Sciatic nerve (tissue), 2 donors: ENCODE measurements at regions not wholly inside any gene's neighbourhood (a gene's known extent, or its start where the extent isn't known, plus 50 kb on each side); places are given as distances from the start of the nearest gene placed in this dataset.
"Not testable (repeated sequence)": the region's sequence is repeated elsewhere in the genome, so short reads cannot be mapped to it uniquely, and the experiment has no call there.

Experiments used
- ATAC-seq: fragments of 200-7000 bp; cut with Tn5 transposase; one replicate; pipeline ENCODE4 v1.9.1; 2020; ENCODE audit warnings: mild to moderate bottlenecking, moderate library complexity
- DNase-seq: peaks from one replicate; pipeline ENCODE4 v3.0.0-alpha.2; 2020; ENCODE audit warnings: low spot score
- intact Hi-C: fragments of 100-400 bp; cut with DNase I; formaldehyde crosslinking; loops from one replicate; pipeline ENCODE4 v1.14.2; 2022
- donor health status: DM: no; HTN: no; CAD: no.
- donor health status: DM: no; HTN: no; CAD: no.

- intact Hi-C loops: no loop called here
Measured at GRCh38 chr7:146057958-146058357, 58.6 kb upstream of the CNTNAP2 start.

GRCh38 chr7:146054909-146055308 lies 61.7 kb upstream of the CNTNAP2 start:
- DNase-seq: no peak
- ATAC-seq: no peak
- intact Hi-C loops: no loop called here

More at GRCh38 chr7:146057958-146058357, 58.6 kb upstream of the CNTNAP2 start:
- DNase-seq (no peak), ATAC-seq (no peak)

GRCh38 chr7:146053492-146053891 lies 63.1 kb upstream of the CNTNAP2 start:
- intact Hi-C loops: no loop called here
- no peak for DNase-seq
- no peak for ATAC-seq

- DNase-seq, ATAC-seq, intact Hi-C loops: not testable (repeated sequence)
Measured at GRCh38 chr7:146043310-146043709, 73.3 kb upstream of the CNTNAP2 start.

- ATAC-seq: no peak
- intact Hi-C loops: no loop called here
Measured at GRCh38 chr7:146028251-146028750, 88.3 kb upstream of the CNTNAP2 start.

GRCh38 chr7:146027243-146027642 lies 89.4 kb upstream of the CNTNAP2 start:
- intact Hi-C loops: no loop called here
- ATAC-seq (no peak), DNase-seq (no peak)

More at GRCh38 chr7:146028251-146028750, 88.3 kb upstream of the CNTNAP2 start:
- DNase-seq: no peak

- intact Hi-C loops: no loop called here
- ATAC-seq (no peak), DNase-seq (no peak)
Measured at GRCh38 chr7:146022776-146023175, 93.8 kb upstream of the CNTNAP2 start.

- ATAC-seq, intact Hi-C loops, DNase-seq: not testable (repeated sequence)
Measured at GRCh38 chr7:146019041-146020004, 97.3 kb upstream of the CNTNAP2 start.

GRCh38 chr7:146017366-146017765 lies 99.2 kb upstream of the CNTNAP2 start:
- intact Hi-C loops, ATAC-seq, DNase-seq: not testable (repeated sequence)

- intact Hi-C loops, ATAC-seq, DNase-seq: not testable (repeated sequence)
Measured at GRCh38 chr7:146014154-146014553, 102.4 kb upstream of the CNTNAP2 start.

- ATAC-seq (no peak), DNase-seq (no peak)
- intact Hi-C loops: no loop called here
Measured at GRCh38 chr7:146008293-146008692, 108.3 kb upstream of the CNTNAP2 start.

GRCh38 chr7:146004805-146005204 lies 111.8 kb upstream of the CNTNAP2 start:
- ATAC-seq: no peak
- intact Hi-C loops: no loop called here

GRCh38 chr7:146002431-146003078 lies 114.0 kb upstream of the CNTNAP2 start:
- intact Hi-C loops: no loop called here
- DNase-seq (no peak), ATAC-seq (no peak)

More at GRCh38 chr7:146004805-146005204, 111.8 kb upstream of the CNTNAP2 start:
- DNase-seq: no peak

GRCh38 chr7:146002008-146002407 lies 114.6 kb upstream of the CNTNAP2 start:
- no peak for ATAC-seq
- intact Hi-C loops: no loop called here
- DNase-seq: no peak

- intact Hi-C loops: no loop called here
- no peak for ATAC-seq
- no peak for DNase-seq
Measured at GRCh38 chr7:146000882-146001281, 115.7 kb upstream of the CNTNAP2 start.

GRCh38 chr7:145989469-145989868 lies 127.1 kb upstream of the CNTNAP2 start:
- DNase-seq (no peak), ATAC-seq (no peak)
- intact Hi-C loops: no loop called here

- ATAC-seq (no peak), DNase-seq (no peak)
- intact Hi-C loops: no loop called here
Measured at GRCh38 chr7:145986248-145986874, 130.2 kb upstream of the CNTNAP2 start.

- intact Hi-C loops: no loop called here
- no peak for ATAC-seq
- DNase-seq: no peak
Measured at GRCh38 chr7:145978769-145979168, 137.8 kb upstream of the CNTNAP2 start.

GRCh38 chr7:145959981-145960380 lies 156.6 kb upstream of the CNTNAP2 start:
- intact Hi-C loops: no loop called here
- ATAC-seq: no peak
- DNase-seq: no peak
